Sigmoid colon (tissue), 6 donors: ENCODE measurements at regions not wholly inside any gene's neighbourhood (a gene's known extent, or its start where the extent isn't known, plus 50 kb on each side); places are given as distances from the start of the nearest gene placed in this dataset.

Source experiments
- DNase-seq: peaks from one replicate; pipeline ENCODE4 v3.0.0-alpha.2; 2019
- H3K27ac ChIP-seq, 4 donors: fragments of 200-600 bp; sonication (generic); one replicate each; pipeline ENCODE4 v1.5.1; 2016 to 2019; ENCODE audit warnings: mild to moderate bottlenecking in 1 of 4
- H3K27me3 ChIP-seq, 3 donors: fragments of 200-600 bp; sonication (generic); one replicate each; pipeline ENCODE4 v1.5.1; 2019; ENCODE audit warnings: mild to moderate bottlenecking in 1 of 3
- H3K36me3 ChIP-seq, 4 donors: fragments of 200-600 bp; sonication (generic); one replicate each; pipeline ENCODE4 v1.5.1; 2016 to 2019
- H3K4me1 ChIP-seq, 4 donors: fragments of 200-600 bp; sonication (generic); one replicate each; pipeline ENCODE4 v1.5.1; 2017 to 2019
- H3K4me3 ChIP-seq, 4 donors: fragments of 200-600 bp; sonication (generic); one replicate each; pipeline ENCODE4 v1.5.1; 2017 to 2019; ENCODE audit warnings: mild to moderate bottlenecking in 2 of 4, moderate library complexity in 1 of 4
- H3K9me3 ChIP-seq, 4 donors: fragments of 200-600 bp in 3 of 4; sonication (generic) in 3 of 4; one replicate each; pipeline versions ENCODE4 v1.5.1 to v1.6.1; 2013 to 2019
- EP300 ChIP-seq, 4 donors: sonication (generic); formaldehyde crosslinking; IDR thresholded peaks; one replicate each; pipeline ENCODE4 v1.6.1; 2017; ENCODE audit warnings: antibody characterized with exemption in 4 of 4
- POLR2A ChIP-seq, 2 donors: fragments of 450-650 bp; IDR thresholded peaks; one replicate each; pipeline ENCODE4 v1.6.1; 2016; ENCODE audit warnings: antibody characterized with exemption in 2 of 2, mild to moderate bottlenecking in 2 of 2, moderate library complexity in 2 of 2
- POLR2AphosphoS5 ChIP-seq, 4 donors: sonication (generic); formaldehyde crosslinking; IDR thresholded peaks; one replicate each; pipeline ENCODE4 v1.6.1; 2017; ENCODE audit warnings: antibody characterized with exemption in 4 of 4
- whole genome bisulfite sequencing, 2 donors: extraction: QIAGEN DNeasy Blood & Tissue Kit; methylation state at CpG; one replicate each; pipeline ENCODE4 v1.1.7; 2013; 5-methylcytosine and 5-hydroxymethylcytosine counted together
- intact Hi-C: fragments of 100-400 bp; cut with DNase I; formaldehyde crosslinking; loops from one replicate; pipeline ENCODE4 v1.15.1; 2023
- TF ChIP-seq, protein P1 (sequence below), 4 experiments: fragments of 450-650 bp in 3 of 4; fragments of 200-600 bp in 1 of 4; IDR thresholded peaks; one replicate each; pipeline ENCODE4 v1.5.1; 2016 to 2019; ENCODE audit warnings: antibody characterized with exemption in 4 of 4, mild to moderate bottlenecking in 3 of 4, moderate library complexity in 2 of 4
- donor health status: healthy with polysubstance abuse.
- donor health status: healthy.

DNA sequence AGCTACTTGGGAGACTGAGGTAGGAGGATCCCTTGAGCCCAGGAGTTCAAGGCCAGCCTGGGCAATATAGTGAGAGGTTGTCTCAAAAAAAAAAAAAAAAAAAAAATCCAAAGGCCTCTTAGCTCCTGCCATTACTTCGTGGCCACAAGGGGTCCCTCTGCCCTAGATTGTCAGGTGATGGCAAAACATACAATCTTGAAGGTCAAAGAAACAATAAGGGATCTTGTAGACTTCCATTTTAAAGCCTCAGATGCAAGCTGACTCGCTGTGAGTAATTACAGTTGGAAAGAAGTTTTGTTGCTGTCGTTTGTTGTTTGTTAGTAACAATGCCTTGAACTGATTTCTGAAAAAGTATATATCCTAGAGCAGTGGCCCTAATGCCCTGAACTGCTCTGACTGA lies 55.9 kb upstream of the PLCL2 start:
- H3K9me3 ChIP-seq: no peaks in the 10 kb centered on the region
- no peaks in the 10 kb centered on the region for H3K36me3 ChIP-seq
- no peak overlapping the region for H3K27ac ChIP-seq
- H3K4me3 ChIP-seq: no peak overlapping the region
- WGBS, 2 donors: 27 to 50% methylated on average over 3 of the region's 3 CpGs
- H3K27me3 ChIP-seq: no peaks in the 10 kb centered on the region
- H3K4me1 ChIP-seq: no peaks in the 10 kb centered on the region
- intact Hi-C loops: no loop called here
- TF ChIP-seq EP300 (IDR thresholded peaks at IDR 0.05) (no peak), POLR2A (IDR thresholded peaks at IDR 0.05) (no peak), POLR2AphosphoS5 (IDR thresholded peaks at IDR 0.05) (no peak)
- TF ChIP-seq, protein P1, sequence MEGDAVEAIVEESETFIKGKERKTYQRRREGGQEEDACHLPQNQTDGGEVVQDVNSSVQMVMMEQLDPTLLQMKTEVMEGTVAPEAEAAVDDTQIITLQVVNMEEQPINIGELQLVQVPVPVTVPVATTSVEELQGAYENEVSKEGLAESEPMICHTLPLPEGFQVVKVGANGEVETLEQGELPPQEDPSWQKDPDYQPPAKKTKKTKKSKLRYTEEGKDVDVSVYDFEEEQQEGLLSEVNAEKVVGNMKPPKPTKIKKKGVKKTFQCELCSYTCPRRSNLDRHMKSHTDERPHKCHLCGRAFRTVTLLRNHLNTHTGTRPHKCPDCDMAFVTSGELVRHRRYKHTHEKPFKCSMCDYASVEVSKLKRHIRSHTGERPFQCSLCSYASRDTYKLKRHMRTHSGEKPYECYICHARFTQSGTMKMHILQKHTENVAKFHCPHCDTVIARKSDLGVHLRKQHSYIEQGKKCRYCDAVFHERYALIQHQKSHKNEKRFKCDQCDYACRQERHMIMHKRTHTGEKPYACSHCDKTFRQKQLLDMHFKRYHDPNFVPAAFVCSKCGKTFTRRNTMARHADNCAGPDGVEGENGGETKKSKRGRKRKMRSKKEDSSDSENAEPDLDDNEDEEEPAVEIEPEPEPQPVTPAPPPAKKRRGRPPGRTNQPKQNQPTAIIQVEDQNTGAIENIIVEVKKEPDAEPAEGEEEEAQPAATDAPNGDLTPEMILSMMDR (IDR thresholded peaks at IDR 0.05): no peak
- DNase-seq: no peak

- Histone ChIP-seq H3K9me3 (no peaks in the 10 kb centered on the region), H3K4me1 (peaks cover 0 to 2% (median 0%) of the 10 kb centered on the region in 4 donors), H3K27me3 (no peaks in the 10 kb centered on the region), H3K36me3 (no peaks in the 10 kb centered on the region), H3K27ac (no peak overlapping the region), H3K4me3 (no peak overlapping the region)
- 92 to 97% methylated on average over 4 of the region's 4 CpGs for WGBS, 2 donors
- TF ChIP-seq POLR2A (IDR thresholded peaks at IDR 0.05) (no peak), POLR2AphosphoS5 (IDR thresholded peaks at IDR 0.05) (no peak), EP300 (IDR thresholded peaks at IDR 0.05) (no peak)
- TF ChIP-seq, protein P1 (IDR thresholded peaks at IDR 0.05): no peak
- DNase-seq: no peak
- intact Hi-C loops: no loop called here
These were observed 52.9 kb upstream of the PLCL2 start for GRCh38 chr3:16831846-16832245.

- TF ChIP-seq, protein P1 (IDR thresholded peaks at IDR 0.05): no peak
- no peak for TF ChIP-seq POLR2AphosphoS5 (IDR thresholded peaks at IDR 0.05)
- no peak for TF ChIP-seq EP300 (IDR thresholded peaks at IDR 0.05)
- no peak for TF ChIP-seq POLR2A (IDR thresholded peaks at IDR 0.05)
- Histone ChIP-seq H3K4me3 (no peak overlapping the region), H3K4me1 (peaks cover 0 to 24% (median 6%) of the 10 kb centered on the region in 4 donors), H3K27ac (no peak overlapping the region), H3K27me3 (no peaks in the 10 kb centered on the region), H3K36me3 (no peaks in the 10 kb centered on the region), H3K9me3 (no peaks in the 10 kb centered on the region)
- WGBS, 2 donors: 88 to 90% methylated on average over 4 of the region's 4 CpGs
- intact Hi-C loops: no loop called here
- no peak for DNase-seq
These were observed 50.5 kb upstream of the PLCL2 start for GRCh38 chr3:16834214-16834613.

DNA sequence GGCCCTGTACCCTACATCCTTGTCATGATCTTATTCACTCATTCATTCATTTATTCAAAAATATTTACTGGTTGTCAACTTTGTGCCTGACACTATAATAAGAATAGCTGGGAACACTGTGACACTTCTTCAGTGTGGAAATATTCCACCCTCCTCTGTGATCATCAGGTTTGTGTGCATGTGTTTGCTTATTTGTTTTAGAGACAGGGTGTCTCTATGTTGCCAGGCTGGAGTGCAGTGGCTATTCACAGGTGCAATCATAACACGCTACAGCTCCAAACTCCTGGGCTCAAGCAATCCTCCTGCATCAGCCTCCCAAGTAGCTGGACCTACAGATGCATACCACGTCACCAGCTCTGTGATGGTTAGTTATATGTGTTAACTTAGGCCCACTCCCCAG lies 50.0 kb upstream of the PLCL2 start:
- no peaks in the 10 kb centered on the region for H3K9me3 ChIP-seq
- no peak overlapping the region for H3K4me3 ChIP-seq
- H3K27me3 ChIP-seq: no peaks in the 10 kb centered on the region
- TF ChIP-seq EP300 (IDR thresholded peaks at IDR 0.05): no peak
- no peak for TF ChIP-seq POLR2A (IDR thresholded peaks at IDR 0.05)
- no peak for TF ChIP-seq POLR2AphosphoS5 (IDR thresholded peaks at IDR 0.05)
- TF ChIP-seq, protein P1 (IDR thresholded peaks at IDR 0.05): no peak
- H3K27ac ChIP-seq: no peak overlapping the region
- 89 to 91% methylated on average over 2 of the region's 2 CpGs for WGBS, 2 donors
- intact Hi-C loops: no loop called here
- no peaks in the 10 kb centered on the region for H3K36me3 ChIP-seq
- no peak for DNase-seq
- H3K4me1 ChIP-seq: peaks cover 0 to 26% (median 6%) of the 10 kb centered on the region in 4 donors
